GM12878 (cell line): ENCODE measurements at regions not wholly inside any gene's neighbourhood (a gene's known extent, or its start where the extent isn't known, plus 50 kb on each side); places are given as distances from the start of the nearest gene placed in this dataset.

ENCODE experiments used
- ATAC-seq: fragments of 200-7000 bp; cut with Tn5 transposase; 3 replicates; pipeline ENCODE4 v1.9.1; 2020; ENCODE audit warnings: mild to moderate bottlenecking, moderate library complexity
- BruUV-seq: library from RNA; stranded (reverse); fragments of 400-500 nt; replicated peaks from 2 replicates; lab custom pipeline; 2021; lab: Mats Ljungman, UMichigan
- CTCF ChIA-PET: fragments of 300-600 bp; sonication (Branson Sonifier 250); formaldehyde crosslinking; extraction: SDS; loops from one replicate; lab custom pipeline; 2021; ENCODE audit warnings: inconsistent platforms; lab: Yijun Ruan, JAX
- POLR2A ChIA-PET: fragments of 350-600 bp; formaldehyde crosslinking; extraction: SDS; loops from one replicate; lab custom pipeline; 2021; ENCODE audit warnings: inconsistent platforms; lab: Charles Lee
- RAD21 ChIA-PET: fragments of 300-600 bp; sonication (Branson Sonifier 250); formaldehyde crosslinking; loops from one replicate; lab custom pipeline; 2023; ENCODE audit warnings: antibody characterized with exemption; ENCODE audit not compliant: unreplicated experiment; lab: Charles Lee
- SMC1A ChIA-PET: fragments of 300-600 bp; sonication (Branson Sonifier 250); formaldehyde crosslinking; loops from one replicate; lab custom pipeline; 2023; ENCODE audit not compliant: unreplicated experiment, uncharacterized antibody; lab: Charles Lee
- DNase-seq: peaks from one replicate; pipeline ENCODE4 v3.0.0-alpha.2; 2011; ENCODE audit warnings: low read depth, low spot score
- FAIRE-seq: peaks from 3 replicates; lab custom pipeline; 2011; peaks lifted over from hg19 to GRCh38; lab: Jason Lieb, UNC
- H2AFZ ChIP-seq: 2 replicates; pipeline ENCODE4 v1.6.0; 2011; ENCODE audit warnings: low read depth, low read length, control low read depth; ENCODE audit not compliant: control insufficient read depth
- H3K27ac ChIP-seq: 2 replicates; pipeline ENCODE4 v1.5.1; 2011; ENCODE audit warnings: control low read depth; ENCODE audit not compliant: control insufficient read depth, insufficient read depth
- H3K27me3 ChIP-seq, 2 experiments: replicated peaks in 1 of 2; 2 replicates each; pipeline versions ENCODE4 v1.6.0 to v1.6.1; 2011; ENCODE audit warnings: low read length in 1 of 2; ENCODE audit not compliant: control insufficient read depth in 2 of 2, insufficient read depth in 2 of 2
- H3K36me3 ChIP-seq, 2 experiments: 2 replicates each; pipeline ENCODE4 v1.5.1; 2011; ENCODE audit warnings: low read length in 1 of 2; ENCODE audit not compliant: control insufficient read depth in 2 of 2, insufficient read depth in 2 of 2
- H3K4me1 ChIP-seq: 2 replicates; pipeline ENCODE4 v1.6.1; 2011; ENCODE audit warnings: mild to moderate bottlenecking, low read length, moderate library complexity, mixed read lengths; ENCODE audit not compliant: control insufficient read depth, insufficient read depth
- H3K4me2 ChIP-seq: 2 replicates; pipeline ENCODE4 v1.6.0; 2011; ENCODE audit warnings: control low read depth; ENCODE audit not compliant: control insufficient read depth, insufficient read depth
- H3K4me3 ChIP-seq: fragments of 200-600 bp; sonication (generic); 2 replicates; pipeline ENCODE4 v1.5.1; 2016
- H3K79me2 ChIP-seq: 2 replicates; pipeline ENCODE4 v1.6.0; 2011; ENCODE audit warnings: low read length; ENCODE audit not compliant: control insufficient read depth, insufficient read depth
- H3K9ac ChIP-seq: 2 replicates; pipeline ENCODE4 v1.8.0; 2011; ENCODE audit warnings: low read length, control low read depth, mixed read lengths; ENCODE audit not compliant: control insufficient read depth, insufficient read depth
- H3K9me3 ChIP-seq: replicated peaks from 3 replicates; pipeline ENCODE4 v1.5.1; 2011; ENCODE audit warnings: mild to moderate bottlenecking, low read length; ENCODE audit not compliant: control insufficient read depth, insufficient read depth
- H4K20me1 ChIP-seq: 2 replicates; pipeline ENCODE4 v1.6.0; 2011; ENCODE audit not compliant: control insufficient read depth, insufficient read depth
- BACH1 ChIP-seq: fragments of 450-650 bp; IDR thresholded peaks from 2 replicates; pipeline ENCODE4 v1.6.1; 2017; ENCODE audit warnings: mild to moderate bottlenecking, borderline replicate concordance
- CEBPZ ChIP-seq: fragments of 150-350 bp; IDR thresholded peaks from 2 replicates; pipeline ENCODE4 v1.6.1; 2016; ENCODE audit warnings: low read depth, low read length
- EED ChIP-seq: sonication (generic); IDR thresholded peaks from 2 replicates; pipeline ENCODE4 v1.6.1; 2016; ENCODE audit warnings: antibody characterized with exemption, low read depth
- EGR1 ChIP-seq, 2 experiments: IDR thresholded peaks; 1 replicate in 1 of 2; 2 replicates in 1 of 2; pipeline ENCODE4 v1.6.1; 2011 to 2012; ENCODE audit warnings: low read depth in 2 of 2, low read length in 2 of 2, borderline replicate concordance in 1 of 2, mild to moderate bottlenecking in 1 of 2, moderate library complexity in 1 of 2
- ESRRA ChIP-seq: IDR thresholded peaks from 2 replicates; pipeline ENCODE4 v1.6.1; 2012; ENCODE audit warnings: mild to moderate bottlenecking, low read length, improper control_type of control experiment
- IRF4 ChIP-seq: IDR thresholded peaks from 2 replicates; pipeline ENCODE4 v1.6.1; 2011; ENCODE audit warnings: low read depth, low read length
- KDM1A ChIP-seq: fragments of 200-600 bp; sonication (generic); IDR thresholded peaks from 2 replicates; pipeline ENCODE4 v1.6.1; 2016; ENCODE audit warnings: borderline replicate concordance
- MTA3 ChIP-seq: IDR thresholded peaks from 2 replicates; pipeline ENCODE4 v1.6.1; 2012; ENCODE audit warnings: low read length, inconsistent platforms, borderline replicate concordance
- SUZ12 ChIP-seq: fragments of 200-600 bp; sonication (generic); IDR thresholded peaks from one replicate; pipeline ENCODE4 v1.6.1; 2018; ENCODE audit warnings: antibody characterized with exemption, mild to moderate bottlenecking; ENCODE audit not compliant: unreplicated experiment
- ZZZ3 ChIP-seq: IDR thresholded peaks from 2 replicates; pipeline ENCODE4 v1.6.1; 2011; ENCODE audit warnings: low read depth; ENCODE audit not compliant: control insufficient read depth, insufficient read length
- WGBS: methylation state at CpG from one replicate; pipeline ENCODE4 v1.1.6; 2016; ENCODE audit warnings: low lambda C conversion rate; ENCODE audit not compliant: insufficient replicate concordance, insufficient coverage; ENCODE audit errors: missing lambda C conversion rate; 5-methylcytosine and 5-hydroxymethylcytosine counted together
- in situ Hi-C: fragments of 300-500 bp; cut with MboI; formaldehyde crosslinking; loops from 9 replicates; pipeline ENCODE4 v1.14.3; 2018; ENCODE audit warnings: mixed read lengths
- intact Hi-C: fragments of 100-400 bp; cut with micrococcal nuclease; formaldehyde crosslinking; loops from one replicate; pipeline ENCODE4 v1.14.2; 2022; ENCODE audit not compliant: unreplicated experiment
- TF ChIP-seq, protein P1 (sequence below): fragments of 450-650 bp; IDR thresholded peaks from 2 replicates; pipeline ENCODE4 v1.6.1; 2017; ENCODE audit warnings: mild to moderate bottlenecking, moderate library complexity
- TF ChIP-seq, protein P2 (sequence below): IDR thresholded peaks from 2 replicates; pipeline ENCODE4 v1.6.1; 2012; ENCODE audit warnings: mild to moderate bottlenecking, low read depth, low read length

- ChIA-PET SMC1A (no interaction called here), RAD21 (no interaction called here), POLR2A (no interaction called here), CTCF (no interaction called here)
- in situ Hi-C loops (no loop called here), intact Hi-C loops (no loop called here)
- WGBS: 15% methylated on average over 6 of the region's 6 CpGs
- H3K9ac ChIP-seq: no peak overlapping the region
- H3K27me3 ChIP-seq: no peaks in the 10 kb centered on the region; a peak in 2 of 4 replicates
- ATAC-seq (no peak), DNase-seq (no peak), FAIRE-seq (no peak)
- H3K4me1 ChIP-seq: no peaks in the 10 kb centered on the region
- no peaks in the 10 kb centered on the region for H3K9me3 ChIP-seq
- H3K79me2 ChIP-seq: no peaks in the 10 kb centered on the region
- H3K4me2 ChIP-seq: no peak overlapping the region
- H3K27ac ChIP-seq: no peak overlapping the region
- no TSS peak for BruUV-seq
- no peak overlapping the region for H3K4me3 ChIP-seq
- no peaks in the 10 kb centered on the region for H3K36me3 ChIP-seq
- H2AFZ ChIP-seq: no peak overlapping the region
- no peaks in the 10 kb centered on the region for H4K20me1 ChIP-seq
- TF ChIP-seq, protein P1, sequence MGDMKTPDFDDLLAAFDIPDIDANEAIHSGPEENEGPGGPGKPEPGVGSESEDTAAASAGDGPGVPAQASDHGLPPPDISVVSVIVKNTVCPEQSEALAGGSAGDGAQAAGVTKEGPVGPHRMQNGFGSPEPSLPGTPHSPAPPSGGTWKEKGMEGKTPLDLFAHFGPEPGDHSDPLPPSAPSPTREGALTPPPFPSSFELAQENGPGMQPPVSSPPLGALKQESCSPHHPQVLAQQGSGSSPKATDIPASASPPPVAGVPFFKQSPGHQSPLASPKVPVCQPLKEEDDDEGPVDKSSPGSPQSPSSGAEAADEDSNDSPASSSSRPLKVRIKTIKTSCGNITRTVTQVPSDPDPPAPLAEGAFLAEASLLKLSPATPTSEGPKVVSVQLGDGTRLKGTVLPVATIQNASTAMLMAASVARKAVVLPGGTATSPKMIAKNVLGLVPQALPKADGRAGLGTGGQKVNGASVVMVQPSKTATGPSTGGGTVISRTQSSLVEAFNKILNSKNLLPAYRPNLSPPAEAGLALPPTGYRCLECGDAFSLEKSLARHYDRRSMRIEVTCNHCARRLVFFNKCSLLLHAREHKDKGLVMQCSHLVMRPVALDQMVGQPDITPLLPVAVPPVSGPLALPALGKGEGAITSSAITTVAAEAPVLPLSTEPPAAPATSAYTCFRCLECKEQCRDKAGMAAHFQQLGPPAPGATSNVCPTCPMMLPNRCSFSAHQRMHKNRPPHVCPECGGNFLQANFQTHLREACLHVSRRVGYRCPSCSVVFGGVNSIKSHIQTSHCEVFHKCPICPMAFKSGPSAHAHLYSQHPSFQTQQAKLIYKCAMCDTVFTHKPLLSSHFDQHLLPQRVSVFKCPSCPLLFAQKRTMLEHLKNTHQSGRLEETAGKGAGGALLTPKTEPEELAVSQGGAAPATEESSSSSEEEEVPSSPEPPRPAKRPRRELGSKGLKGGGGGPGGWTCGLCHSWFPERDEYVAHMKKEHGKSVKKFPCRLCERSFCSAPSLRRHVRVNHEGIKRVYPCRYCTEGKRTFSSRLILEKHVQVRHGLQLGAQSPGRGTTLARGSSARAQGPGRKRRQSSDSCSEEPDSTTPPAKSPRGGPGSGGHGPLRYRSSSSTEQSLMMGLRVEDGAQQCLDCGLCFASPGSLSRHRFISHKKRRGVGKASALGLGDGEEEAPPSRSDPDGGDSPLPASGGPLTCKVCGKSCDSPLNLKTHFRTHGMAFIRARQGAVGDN: no peak
- TF ChIP-seq MTA3 (no peak), IRF4 (no peak), BACH1 (no peak), ZZZ3 (no peak), KDM1A (no peak), CEBPZ (no peak), SUZ12 (no peak), EED (no peak), ESRRA (no peak), EGR1 (IDR thresholded peaks at IDR 0.05; ENCODE audit: borderline replicate concordance in 1 of 2, low read depth in 2 of 2, low read length in 2 of 2) (no peak)
- TF ChIP-seq, protein P2, sequence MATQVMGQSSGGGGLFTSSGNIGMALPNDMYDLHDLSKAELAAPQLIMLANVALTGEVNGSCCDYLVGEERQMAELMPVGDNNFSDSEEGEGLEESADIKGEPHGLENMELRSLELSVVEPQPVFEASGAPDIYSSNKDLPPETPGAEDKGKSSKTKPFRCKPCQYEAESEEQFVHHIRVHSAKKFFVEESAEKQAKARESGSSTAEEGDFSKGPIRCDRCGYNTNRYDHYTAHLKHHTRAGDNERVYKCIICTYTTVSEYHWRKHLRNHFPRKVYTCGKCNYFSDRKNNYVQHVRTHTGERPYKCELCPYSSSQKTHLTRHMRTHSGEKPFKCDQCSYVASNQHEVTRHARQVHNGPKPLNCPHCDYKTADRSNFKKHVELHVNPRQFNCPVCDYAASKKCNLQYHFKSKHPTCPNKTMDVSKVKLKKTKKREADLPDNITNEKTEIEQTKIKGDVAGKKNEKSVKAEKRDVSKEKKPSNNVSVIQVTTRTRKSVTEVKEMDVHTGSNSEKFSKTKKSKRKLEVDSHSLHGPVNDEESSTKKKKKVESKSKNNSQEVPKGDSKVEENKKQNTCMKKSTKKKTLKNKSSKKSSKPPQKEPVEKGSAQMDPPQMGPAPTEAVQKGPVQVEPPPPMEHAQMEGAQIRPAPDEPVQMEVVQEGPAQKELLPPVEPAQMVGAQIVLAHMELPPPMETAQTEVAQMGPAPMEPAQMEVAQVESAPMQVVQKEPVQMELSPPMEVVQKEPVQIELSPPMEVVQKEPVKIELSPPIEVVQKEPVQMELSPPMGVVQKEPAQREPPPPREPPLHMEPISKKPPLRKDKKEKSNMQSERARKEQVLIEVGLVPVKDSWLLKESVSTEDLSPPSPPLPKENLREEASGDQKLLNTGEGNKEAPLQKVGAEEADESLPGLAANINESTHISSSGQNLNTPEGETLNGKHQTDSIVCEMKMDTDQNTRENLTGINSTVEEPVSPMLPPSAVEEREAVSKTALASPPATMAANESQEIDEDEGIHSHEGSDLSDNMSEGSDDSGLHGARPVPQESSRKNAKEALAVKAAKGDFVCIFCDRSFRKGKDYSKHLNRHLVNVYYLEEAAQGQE: no peak
Observed at GRCh38 chr2:236945431-236946016, 140.2 kb upstream of the COPS8 start.
